HG02642 (cell line): ENCODE measurements at regions not wholly inside any gene's neighbourhood (a gene's known extent, or its start where the extent isn't known, plus 50 kb on each side); places are given as distances from the start of the nearest gene placed in this dataset.
"Not testable (repeated sequence)": the region's sequence is repeated elsewhere in the genome, so short reads cannot be mapped to it uniquely, and the experiment has no call there.

Source experiments
- ATAC-seq: cut with Tn5 transposase; IDR thresholded peaks from one replicate; pipeline ENCODE4 v1.9.1; 2021; ENCODE audit warnings: mild to moderate bottlenecking; ENCODE audit not compliant: unreplicated experiment, poor library complexity

GRCh38 chr3:181358562-181358961, 353.2 kb upstream of the SOX2 start:
- ATAC-seq = peak; percentile 54

GRCh38 chr3:181358060-181358459, 353.7 kb upstream of the SOX2 start:
- no peak for ATAC-seq

GRCh38 chr3:181354140-181354539, 357.6 kb upstream of the SOX2 start:
- ATAC-seq = no peak

- ATAC-seq = no peak
Observed at GRCh38 chr3:181344331-181344730, 354.8 kb upstream of the DNAJC19 start.

GRCh38 chr3:181336597-181336996, 347.1 kb upstream of the DNAJC19 start:
- no peak for ATAC-seq

GRCh38 chr3:181333394-181333793, 343.9 kb upstream of the DNAJC19 start:
- ATAC-seq = no peak

- no peak for ATAC-seq
Observed at GRCh38 chr3:181330821-181331563, 341.5 kb upstream of the DNAJC19 start.

- ATAC-seq = no peak
Observed at GRCh38 chr3:181330257-181330656, 340.7 kb upstream of the DNAJC19 start.

- ATAC-seq = no peak
Observed at GRCh38 chr3:181329024-181329423, 339.5 kb upstream of the DNAJC19 start.

GRCh38 chr3:181328346-181328745, 338.8 kb upstream of the DNAJC19 start:
- ATAC-seq = no peak

- ATAC-seq = no peak
Observed at GRCh38 chr3:181327349-181327748, 337.8 kb upstream of the DNAJC19 start.

- ATAC-seq = peak; percentile 57
Observed at GRCh38 chr3:181326637-181327223, 337.2 kb upstream of the DNAJC19 start.

GRCh38 chr3:181324516-181324915, 335.0 kb upstream of the DNAJC19 start:
- not testable (repeated sequence) for ATAC-seq

GRCh38 chr3:181318321-181318720, 328.8 kb upstream of the DNAJC19 start:
- no peak for ATAC-seq

- no peak for ATAC-seq
Observed at GRCh38 chr3:181317508-181317907, 328.0 kb upstream of the DNAJC19 start.

- ATAC-seq = no peak
Observed at GRCh38 chr3:181316482-181316881, 326.9 kb upstream of the DNAJC19 start.

- ATAC-seq = no peak
Observed at GRCh38 chr3:181313335-181313734, 323.8 kb upstream of the DNAJC19 start.

GRCh38 chr3:181311186-181311585, 321.6 kb upstream of the DNAJC19 start:
- ATAC-seq = no peak

GRCh38 chr3:181302960-181303359, 313.4 kb upstream of the DNAJC19 start:
- ATAC-seq = no peak

GRCh38 chr3:181300033-181300432, 310.5 kb upstream of the DNAJC19 start:
- ATAC-seq = no peak

GRCh38 chr3:181298421-181298820, 308.9 kb upstream of the DNAJC19 start:
- ATAC-seq = no peak

GRCh38 chr3:181292984-181293383, 303.4 kb upstream of the DNAJC19 start:
- ATAC-seq = peak; percentile 58
